ENCODE measurements at regions not wholly inside any gene's neighbourhood (a gene's known extent, or its start where the extent isn't known, plus 50 kb on each side); places are given as distances from the start of the nearest gene placed in this dataset.

DNA sequence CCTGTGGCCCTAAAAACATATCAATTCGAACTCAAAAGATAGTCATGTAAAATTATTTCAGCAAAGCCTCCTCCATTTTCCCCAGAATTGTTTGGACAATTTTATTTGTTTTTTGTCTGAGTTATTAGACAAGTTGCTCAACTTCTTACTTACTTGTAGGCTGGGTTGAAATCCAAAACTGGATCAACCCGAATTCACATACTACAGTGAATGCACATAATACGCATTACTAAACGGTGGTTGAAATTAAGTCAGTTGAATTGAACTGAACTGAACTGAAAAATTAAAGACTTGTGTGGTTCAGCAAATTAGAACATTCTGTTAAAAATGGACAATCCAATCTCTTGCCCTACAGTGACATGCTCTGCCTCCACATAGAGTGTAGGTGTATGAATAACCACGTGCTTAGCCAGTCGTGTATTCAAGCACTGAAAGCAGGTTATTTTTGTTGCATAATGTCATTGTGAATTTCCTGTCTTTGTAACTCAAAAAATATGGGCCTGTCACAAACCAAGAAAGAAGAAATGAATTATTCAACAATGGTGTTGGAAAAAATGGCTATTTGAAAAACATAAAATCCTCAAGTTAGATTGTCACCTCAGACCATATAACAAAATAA is 441.0 kb downstream of the TXNL1 start:
- no peak for DNase-seq
- Mint-ChIP-seq H3K36me3 (no peaks in the 10 kb centered on the region), H3K27ac (no peak overlapping the region), H3K4me3 (no peak overlapping the region), H3K9me3 (peaks cover 0 to 3% (median 0%) of the 10 kb centered on the region in 3 donors), H3K27me3 (no peaks in the 10 kb centered on the region), H3K4me1 (no peaks in the 10 kb centered on the region)
- CTCF ChIA-PET, result no interaction called here
- WGBS (ENCODE audit: insufficient coverage), result no CpG with 5 or more reads among the region's 6 CpGs
- H3K27me3 ChIP-seq (replicated peaks in 1 of 2; ENCODE audit: control insufficient read depth in 2 of 2, extremely low read depth in 1 of 2, insufficient read depth in 2 of 2, low read length in 1 of 2), result no peaks in the 10 kb centered on the region
- no peak overlapping the region for H3K4me3 ChIP-seq (ENCODE audit: control insufficient read depth in 1 of 2, extremely low read depth in 1 of 2, low read length in 1 of 2)
- no peaks in the 10 kb centered on the region for H3K9me3 ChIP-seq
- POLR2A ChIA-PET, result no interaction called here
- H3K36me3 ChIP-seq (ENCODE audit: control insufficient read depth in 2 of 2, extremely low read depth in 1 of 2, insufficient read depth in 1 of 2, low read length in 1 of 2), result no peaks in the 10 kb centered on the region
- no peak for ATAC-seq (replicated peaks in 1 of 4)
- no peak overlapping the region for H3K27ac ChIP-seq (ENCODE audit: low read length)
- H3K4me1 ChIP-seq (ENCODE audit: control insufficient read depth in 1 of 2, extremely low read depth in 1 of 2, insufficient read depth in 2 of 2, low read length in 2 of 2), result no peaks in the 10 kb centered on the region

DNA sequence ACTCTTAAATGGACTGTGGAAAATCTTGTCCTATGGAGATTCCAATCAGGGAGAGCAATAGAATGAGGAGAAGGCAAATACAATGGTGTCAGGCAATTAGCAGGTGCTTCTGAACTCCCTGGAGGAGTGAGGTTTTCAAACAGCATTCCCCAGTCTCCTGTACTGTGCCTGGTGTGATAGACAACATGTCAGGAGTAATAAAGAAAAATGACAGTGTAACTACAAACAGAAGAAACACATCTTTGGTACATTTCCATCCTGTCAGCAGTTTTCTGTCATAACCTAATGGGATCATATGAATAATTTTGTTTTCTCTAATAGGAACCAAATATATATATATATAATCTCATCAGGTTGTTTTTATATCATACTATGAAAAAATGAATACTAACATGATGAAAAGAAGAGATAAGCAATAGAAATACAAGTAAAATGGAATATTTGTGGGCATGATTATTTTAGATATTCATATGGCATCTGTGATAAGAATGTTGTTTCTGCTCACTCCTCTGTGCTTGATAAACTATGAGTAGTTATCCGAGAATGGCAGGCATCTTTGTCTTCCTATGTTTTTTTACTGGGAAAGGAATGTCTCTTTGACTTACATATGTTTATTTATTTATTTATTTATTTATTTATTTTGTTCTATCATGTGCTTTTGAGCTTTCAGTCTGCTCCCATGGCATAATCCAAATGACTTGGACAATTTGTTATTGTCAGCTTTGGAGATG is 441.7 kb downstream of the TXNL1 start:
- Histone ChIP-seq H3K36me3 (ENCODE audit: control insufficient read depth in 2 of 2, extremely low read depth in 1 of 2, insufficient read depth in 1 of 2, low read length in 1 of 2) (no peaks in the 10 kb centered on the region), H3K27me3 (replicated peaks in 1 of 2; ENCODE audit: control insufficient read depth in 2 of 2, extremely low read depth in 1 of 2, insufficient read depth in 2 of 2, low read length in 1 of 2) (no peaks in the 10 kb centered on the region), H3K27ac (ENCODE audit: low read length) (no peak overlapping the region), H3K4me3 (ENCODE audit: control insufficient read depth in 1 of 2, extremely low read depth in 1 of 2, low read length in 1 of 2) (no peak overlapping the region), H3K9me3 (no peaks in the 10 kb centered on the region), H3K4me1 (ENCODE audit: control insufficient read depth in 1 of 2, extremely low read depth in 1 of 2, insufficient read depth in 2 of 2, low read length in 2 of 2) (no peaks in the 10 kb centered on the region)
- ATAC-seq (replicated peaks in 1 of 4) (no peak), DNase-seq (no peak)
- H3K4me3 Mint-ChIP-seq, result no peak overlapping the region
- CTCF ChIA-PET, result no interaction called here
- H3K9me3 Mint-ChIP-seq, result peaks cover 0 to 3% (median 0%) of the 10 kb centered on the region in 3 donors
- no CpG with 5 or more reads among the region's 1 CpG for WGBS (ENCODE audit: insufficient coverage)
- no peaks in the 10 kb centered on the region for H3K4me1 Mint-ChIP-seq
- POLR2A ChIA-PET, result no interaction called here
- H3K36me3 Mint-ChIP-seq, result no peaks in the 10 kb centered on the region
- no peaks in the 10 kb centered on the region for H3K27me3 Mint-ChIP-seq
- H3K27ac Mint-ChIP-seq, result no peak overlapping the region

DNA sequence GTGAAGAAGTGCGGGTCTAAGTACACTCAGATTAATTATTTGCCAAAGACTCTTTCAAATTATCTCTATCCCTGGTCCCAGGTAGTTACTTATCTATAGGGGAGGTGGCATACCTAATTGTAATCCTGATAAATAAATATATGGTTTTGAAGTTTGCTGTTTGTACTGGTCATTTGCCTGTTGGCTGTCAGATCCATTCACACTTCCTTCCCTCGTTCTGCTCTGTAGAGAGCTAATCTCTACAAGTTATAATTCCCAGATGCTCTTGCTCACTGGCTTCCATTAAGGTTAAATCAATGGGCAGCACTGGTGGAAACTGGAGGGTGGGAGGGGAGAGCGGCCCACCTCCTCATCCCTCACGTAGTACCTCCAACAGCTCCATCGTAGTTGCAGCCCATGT is 447.1 kb downstream of the TXNL1 start:
- 88% methylated on average over 2 of the region's 5 CpGs for WGBS (ENCODE audit: insufficient coverage)
- Mint-ChIP-seq H3K27ac (no peak overlapping the region), H3K36me3 (no peaks in the 10 kb centered on the region), H3K9me3 (peaks cover 0 to 7% (median 0%) of the 10 kb centered on the region in 3 donors), H3K4me3 (no peak overlapping the region), H3K27me3 (no peaks in the 10 kb centered on the region), H3K4me1 (no peaks in the 10 kb centered on the region)
- Histone ChIP-seq H3K4me1 (ENCODE audit: control insufficient read depth in 1 of 2, extremely low read depth in 1 of 2, insufficient read depth in 2 of 2, low read length in 2 of 2) (no peaks in the 10 kb centered on the region), H3K36me3 (ENCODE audit: control insufficient read depth in 2 of 2, extremely low read depth in 1 of 2, insufficient read depth in 1 of 2, low read length in 1 of 2) (no peaks in the 10 kb centered on the region), H3K4me3 (ENCODE audit: control insufficient read depth in 1 of 2, extremely low read depth in 1 of 2, low read length in 1 of 2) (no peak overlapping the region), H3K27ac (ENCODE audit: low read length) (no peak overlapping the region), H3K27me3 (replicated peaks in 1 of 2; ENCODE audit: control insufficient read depth in 2 of 2, extremely low read depth in 1 of 2, insufficient read depth in 2 of 2, low read length in 1 of 2) (no peaks in the 10 kb centered on the region), H3K9me3 (no peaks in the 10 kb centered on the region)
- POLR2A ChIA-PET, result no interaction called here
- ATAC-seq (replicated peaks in 1 of 4) (no peak), DNase-seq (no peak)
- CTCF ChIA-PET, result no interaction called here

DNA sequence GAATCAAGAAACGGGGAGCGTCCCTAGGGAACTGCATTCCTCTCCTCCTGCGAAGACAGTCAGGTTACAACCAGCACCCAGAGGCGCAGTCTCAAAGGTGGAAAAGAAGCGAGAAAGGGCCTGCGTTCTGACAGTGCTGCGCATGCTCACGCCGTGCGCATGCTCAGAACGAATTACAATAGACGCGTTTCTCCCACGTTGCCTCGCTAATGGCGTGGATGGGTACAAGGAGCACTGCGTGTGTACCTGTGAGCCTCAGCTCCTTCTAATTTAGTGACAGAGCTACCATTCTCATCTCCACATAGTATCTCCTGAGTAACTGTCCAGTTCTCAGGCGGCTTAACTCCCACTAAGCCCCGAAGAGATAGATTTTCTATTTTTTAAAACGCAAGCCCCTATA is 448.8 kb downstream of the TXNL1 start:
- H3K27ac ChIP-seq (ENCODE audit: low read length), result no peak overlapping the region
- 96% methylated on average over 17 of the region's 20 CpGs for WGBS (ENCODE audit: insufficient coverage)
- H3K4me1 ChIP-seq (ENCODE audit: control insufficient read depth in 1 of 2, extremely low read depth in 1 of 2, insufficient read depth in 2 of 2, low read length in 2 of 2), result no peaks in the 10 kb centered on the region
- CTCF ChIA-PET, result no interaction called here
- Mint-ChIP-seq H3K27me3 (no peaks in the 10 kb centered on the region), H3K9me3 (peaks cover 0 to 7% (median 0%) of the 10 kb centered on the region in 3 donors), H3K36me3 (no peaks in the 10 kb centered on the region), H3K4me1 (no peaks in the 10 kb centered on the region), H3K27ac (no peak overlapping the region), H3K4me3 (no peak overlapping the region)
- no peak overlapping the region for H3K4me3 ChIP-seq (ENCODE audit: control insufficient read depth in 1 of 2, extremely low read depth in 1 of 2, low read length in 1 of 2)
- H3K27me3 ChIP-seq (replicated peaks in 1 of 2; ENCODE audit: control insufficient read depth in 2 of 2, extremely low read depth in 1 of 2, insufficient read depth in 2 of 2, low read length in 1 of 2), result no peaks in the 10 kb centered on the region
- H3K9me3 ChIP-seq, result no peaks in the 10 kb centered on the region
- ATAC-seq (replicated peaks in 1 of 4) (no peak), DNase-seq (no peak)
- POLR2A ChIA-PET, result no interaction called here
- H3K36me3 ChIP-seq (ENCODE audit: control insufficient read depth in 2 of 2, extremely low read depth in 1 of 2, insufficient read depth in 1 of 2, low read length in 1 of 2), result no peaks in the 10 kb centered on the region

DNA sequence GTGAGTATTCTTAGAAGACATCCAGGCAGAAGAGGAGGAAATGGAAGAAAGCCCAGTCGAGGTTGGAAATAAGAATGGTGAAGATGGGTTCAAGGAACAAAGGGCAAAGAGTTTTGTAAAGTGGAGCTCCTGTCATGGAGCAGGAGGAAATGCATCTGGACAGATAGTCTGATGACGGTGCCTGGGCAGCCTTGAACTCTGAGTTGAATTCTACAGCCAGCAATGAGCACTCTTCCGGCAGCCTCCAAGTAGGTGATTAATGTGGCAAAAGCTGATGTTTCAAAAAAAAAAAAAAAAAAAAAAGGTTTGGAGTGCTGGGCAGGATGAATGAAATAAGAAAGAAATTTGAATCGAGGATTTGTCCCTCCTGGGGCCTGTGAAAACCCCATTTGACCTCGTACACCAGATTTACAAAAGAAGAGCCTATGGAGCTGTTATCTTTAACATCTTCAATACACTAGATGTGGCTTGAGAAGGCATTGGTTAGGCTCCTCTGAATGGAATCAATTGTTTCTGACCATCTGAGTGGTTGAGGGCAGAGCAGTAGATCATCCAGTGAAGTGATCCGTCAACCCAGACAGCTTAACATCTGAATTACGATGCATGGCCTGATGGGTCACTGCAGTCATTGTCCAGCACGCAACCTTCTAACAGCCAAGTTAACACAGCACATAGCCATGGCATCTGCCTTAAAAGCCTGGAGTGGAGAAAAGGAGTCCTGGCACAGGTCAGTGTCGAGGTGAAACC is 449.7 kb downstream of the TXNL1 start:
- ATAC-seq (replicated peaks in 1 of 4) (no peak), DNase-seq (no peak)
- H3K4me1 ChIP-seq (ENCODE audit: control insufficient read depth in 1 of 2, extremely low read depth in 1 of 2, insufficient read depth in 2 of 2, low read length in 2 of 2), result no peaks in the 10 kb centered on the region
- H3K9me3 Mint-ChIP-seq, result peaks cover 3 to 7% (median 5%) of the 10 kb centered on the region in 3 donors
- H3K4me1 Mint-ChIP-seq, result no peaks in the 10 kb centered on the region
- CTCF ChIA-PET, result no interaction called here
- H3K27ac ChIP-seq (ENCODE audit: low read length), result no peak overlapping the region
- no peak overlapping the region for H3K4me3 ChIP-seq (ENCODE audit: control insufficient read depth in 1 of 2, extremely low read depth in 1 of 2, low read length in 1 of 2)
- no peaks in the 10 kb centered on the region for H3K36me3 ChIP-seq (ENCODE audit: control insufficient read depth in 2 of 2, extremely low read depth in 1 of 2, insufficient read depth in 1 of 2, low read length in 1 of 2)
- H3K27ac Mint-ChIP-seq, result no peak overlapping the region
- no peaks in the 10 kb centered on the region for H3K36me3 Mint-ChIP-seq
- H3K27me3 ChIP-seq (replicated peaks in 1 of 2; ENCODE audit: control insufficient read depth in 2 of 2, extremely low read depth in 1 of 2, insufficient read depth in 2 of 2, low read length in 1 of 2), result no peaks in the 10 kb centered on the region
- no peaks in the 10 kb centered on the region for H3K27me3 Mint-ChIP-seq
- WGBS (ENCODE audit: insufficient coverage), result 84% methylated on average over 3 of the region's 9 CpGs
- no peaks in the 10 kb centered on the region for H3K9me3 ChIP-seq
- POLR2A ChIA-PET, result no interaction called here
- no peak overlapping the region for H3K4me3 Mint-ChIP-seq

DNA sequence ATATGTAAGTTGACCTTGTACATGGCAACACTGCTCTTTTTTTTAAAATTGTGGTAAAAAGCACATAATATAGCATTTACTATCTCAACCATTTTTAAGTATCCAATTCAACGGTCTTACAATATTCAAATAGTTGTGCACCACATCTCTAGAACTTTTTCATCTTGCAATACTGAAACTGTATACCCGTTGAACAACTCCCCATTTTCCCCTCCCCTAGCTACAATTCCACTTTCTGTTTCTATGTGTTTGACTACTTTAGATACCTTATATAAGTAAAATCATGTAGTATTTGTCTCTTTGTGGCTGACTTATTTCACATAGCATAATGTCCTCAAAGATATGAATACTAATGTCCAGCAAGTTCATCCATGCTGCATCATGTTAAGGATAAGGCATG is 452.1 kb downstream of the TXNL1 start:
- no peaks in the 10 kb centered on the region for H3K36me3 Mint-ChIP-seq
- no peak overlapping the region for H3K4me3 Mint-ChIP-seq
- peaks cover 0 to 1% of the 10 kb centered on the region in 2 donors for H3K27me3 Mint-ChIP-seq
- 80% methylated on average over 1 of the region's 2 CpGs for WGBS (ENCODE audit: insufficient coverage)
- no peak overlapping the region for H3K27ac ChIP-seq (ENCODE audit: low read length)
- H3K9me3 Mint-ChIP-seq, result peaks cover 3 to 7% (median 5%) of the 10 kb centered on the region in 3 donors
- H3K4me3 ChIP-seq (ENCODE audit: control insufficient read depth in 1 of 2, extremely low read depth in 1 of 2, low read length in 1 of 2), result no peak overlapping the region
- no peaks in the 10 kb centered on the region for H3K27me3 ChIP-seq (replicated peaks in 1 of 2; ENCODE audit: control insufficient read depth in 2 of 2, extremely low read depth in 1 of 2, insufficient read depth in 2 of 2, low read length in 1 of 2)
- no peak overlapping the region for H3K27ac Mint-ChIP-seq
- no peak for ATAC-seq (replicated peaks in 1 of 4)
- no peaks in the 10 kb centered on the region for H3K4me1 ChIP-seq (ENCODE audit: control insufficient read depth in 1 of 2, extremely low read depth in 1 of 2, insufficient read depth in 2 of 2, low read length in 2 of 2)
- H3K4me1 Mint-ChIP-seq, result no peaks in the 10 kb centered on the region
- H3K36me3 ChIP-seq (ENCODE audit: control insufficient read depth in 2 of 2, extremely low read depth in 1 of 2, insufficient read depth in 1 of 2, low read length in 1 of 2), result no peaks in the 10 kb centered on the region
- H3K9me3 ChIP-seq, result no peaks in the 10 kb centered on the region
- POLR2A ChIA-PET, result no interaction called here
- CTCF ChIA-PET, result no interaction called here
- DNase-seq, result no peak
